Uterus (tissue), 2 donors: ENCODE measurements at regions not wholly inside any gene's neighbourhood (a gene's known extent, or its start where the extent isn't known, plus 50 kb on each side); places are given as distances from the start of the nearest gene placed in this dataset.

Experiments
- POLR2A ChIP-seq, 2 donors: fragments of 450-650 bp; IDR thresholded peaks; one replicate each; pipeline ENCODE4 v1.6.1; 2016; ENCODE audit warnings: antibody characterized with exemption in 2 of 2, mild to moderate bottlenecking in 1 of 2, moderate library complexity in 1 of 2
- TF ChIP-seq, protein P1 (sequence below), 4 experiments: fragments of 200-600 bp in 2 of 4; fragments of 450-650 bp in 2 of 4; sonication (generic) in 2 of 4; IDR thresholded peaks; one replicate each; pipeline ENCODE4 v1.5.1; 2016 to 2019; ENCODE audit warnings: antibody characterized with exemption in 4 of 4, mild to moderate bottlenecking in 2 of 4, moderate library complexity in 1 of 4

- no peak for TF ChIP-seq POLR2A (IDR thresholded peaks at IDR 0.05)
- TF ChIP-seq, protein P1, sequence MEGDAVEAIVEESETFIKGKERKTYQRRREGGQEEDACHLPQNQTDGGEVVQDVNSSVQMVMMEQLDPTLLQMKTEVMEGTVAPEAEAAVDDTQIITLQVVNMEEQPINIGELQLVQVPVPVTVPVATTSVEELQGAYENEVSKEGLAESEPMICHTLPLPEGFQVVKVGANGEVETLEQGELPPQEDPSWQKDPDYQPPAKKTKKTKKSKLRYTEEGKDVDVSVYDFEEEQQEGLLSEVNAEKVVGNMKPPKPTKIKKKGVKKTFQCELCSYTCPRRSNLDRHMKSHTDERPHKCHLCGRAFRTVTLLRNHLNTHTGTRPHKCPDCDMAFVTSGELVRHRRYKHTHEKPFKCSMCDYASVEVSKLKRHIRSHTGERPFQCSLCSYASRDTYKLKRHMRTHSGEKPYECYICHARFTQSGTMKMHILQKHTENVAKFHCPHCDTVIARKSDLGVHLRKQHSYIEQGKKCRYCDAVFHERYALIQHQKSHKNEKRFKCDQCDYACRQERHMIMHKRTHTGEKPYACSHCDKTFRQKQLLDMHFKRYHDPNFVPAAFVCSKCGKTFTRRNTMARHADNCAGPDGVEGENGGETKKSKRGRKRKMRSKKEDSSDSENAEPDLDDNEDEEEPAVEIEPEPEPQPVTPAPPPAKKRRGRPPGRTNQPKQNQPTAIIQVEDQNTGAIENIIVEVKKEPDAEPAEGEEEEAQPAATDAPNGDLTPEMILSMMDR (IDR thresholded peaks at IDR 0.05): no peak
Measured at GRCh38 chr5:166245556-166245955, 2045.9 kb upstream of the WWC1 start.
